ENCODE measurements at regions not wholly inside any gene's neighbourhood (a gene's known extent, or its start where the extent isn't known, plus 50 kb on each side); places are given as distances from the start of the nearest gene placed in this dataset.
"Not testable (repeated sequence)": the region's sequence is repeated elsewhere in the genome, so short reads cannot be mapped to it uniquely, and the experiment has no call there.

- H3K27me3 ChIP-seq = no peaks in the 10 kb centered on the region
These were observed 234.8 kb downstream of the ALG10 start for GRCh38 chr12:34257093-34257492.

GRCh38 chr12:34262140-34262539 lies 239.8 kb downstream of the ALG10 start:
- not testable (repeated sequence) for H3K27ac ChIP-seq; H3K36me3 ChIP-seq; H3K9me3 ChIP-seq; H3K27me3 ChIP-seq; H3K4me3 ChIP-seq; H3K4me1 ChIP-seq; DNase-seq (ENCODE audit: low spot score)

More at GRCh38 chr12:34257093-34257492, 234.8 kb downstream of the ALG10 start:
- H3K9me3 ChIP-seq = no peaks in the 10 kb centered on the region
- H3K4me3 ChIP-seq = no peak overlapping the region
- no peak overlapping the region for H3K27ac ChIP-seq
- DNase-seq (ENCODE audit: low spot score) = no peak
- H3K4me1 ChIP-seq = no peaks in the 10 kb centered on the region
- no peak for TF ChIP-seq CTCF (IDR thresholded peaks at IDR 0.05)
- H3K36me3 ChIP-seq = no peaks in the 10 kb centered on the region

GRCh38 chr12:34264110-34264509 lies 241.8 kb downstream of the ALG10 start:
- no peaks in the 10 kb centered on the region for H3K27me3 ChIP-seq
- TF ChIP-seq CTCF (IDR thresholded peaks at IDR 0.05) = no peak
- H3K4me3 ChIP-seq = no peak overlapping the region
- DNase-seq (ENCODE audit: low spot score) = no peak
- no peaks in the 10 kb centered on the region for H3K9me3 ChIP-seq
- H3K27ac ChIP-seq = no peak overlapping the region
- no peaks in the 10 kb centered on the region for H3K4me1 ChIP-seq
- no peaks in the 10 kb centered on the region for H3K36me3 ChIP-seq

DNA sequence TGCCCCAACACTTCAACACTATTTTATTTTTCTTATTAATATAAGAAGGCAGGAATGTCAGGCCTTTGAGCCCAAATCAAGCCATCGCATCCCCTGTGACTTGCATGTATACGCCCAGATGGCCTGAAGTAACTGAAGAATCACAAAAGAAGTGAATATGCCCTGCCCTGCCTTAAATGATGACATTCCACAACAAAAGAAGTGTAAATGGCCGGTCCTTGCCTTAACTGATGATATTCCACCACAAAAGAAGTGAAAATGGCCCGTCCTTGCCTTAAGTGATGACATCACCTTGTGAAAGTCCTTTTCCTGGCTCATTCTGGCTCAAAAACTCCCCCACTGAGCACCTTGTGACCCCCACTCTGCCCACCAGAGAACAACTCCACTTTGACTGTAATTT lies 251.4 kb downstream of the ALG10 start:
- H3K4me1 ChIP-seq; H3K36me3 ChIP-seq; DNase-seq (ENCODE audit: low spot score); H3K27me3 ChIP-seq; H3K27ac ChIP-seq; H3K4me3 ChIP-seq; H3K9me3 ChIP-seq: not testable (repeated sequence)

DNA sequence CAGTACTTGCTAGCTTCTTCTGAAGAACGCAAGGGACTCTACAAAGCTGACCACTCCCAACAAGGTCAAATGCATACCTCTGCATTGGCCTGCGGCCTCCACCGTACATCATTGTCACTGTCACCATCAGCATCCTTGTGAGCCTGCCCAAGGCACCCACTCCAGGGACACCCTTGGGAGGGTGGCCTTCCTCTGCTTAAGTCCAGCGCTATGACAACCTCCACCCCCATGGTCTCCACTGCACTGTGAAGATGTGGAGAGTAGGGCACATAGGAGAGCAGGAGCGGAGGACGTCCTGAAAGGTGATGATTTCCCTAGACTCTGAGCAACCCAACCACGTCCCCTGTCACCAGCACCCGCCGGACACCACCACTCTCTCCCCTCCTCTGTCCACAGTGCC lies 252.8 kb downstream of the ALG10 start:
- no peak for TF ChIP-seq CTCF (IDR thresholded peaks at IDR 0.05)
- Histone ChIP-seq H3K27ac (no peak overlapping the region), H3K9me3 (no peaks in the 10 kb centered on the region), H3K4me3 (no peak overlapping the region), H3K36me3 (no peaks in the 10 kb centered on the region), H3K27me3 (no peaks in the 10 kb centered on the region), H3K4me1 (no peaks in the 10 kb centered on the region)
- peak; percentile 7 for DNase-seq (ENCODE audit: low spot score)

DNA sequence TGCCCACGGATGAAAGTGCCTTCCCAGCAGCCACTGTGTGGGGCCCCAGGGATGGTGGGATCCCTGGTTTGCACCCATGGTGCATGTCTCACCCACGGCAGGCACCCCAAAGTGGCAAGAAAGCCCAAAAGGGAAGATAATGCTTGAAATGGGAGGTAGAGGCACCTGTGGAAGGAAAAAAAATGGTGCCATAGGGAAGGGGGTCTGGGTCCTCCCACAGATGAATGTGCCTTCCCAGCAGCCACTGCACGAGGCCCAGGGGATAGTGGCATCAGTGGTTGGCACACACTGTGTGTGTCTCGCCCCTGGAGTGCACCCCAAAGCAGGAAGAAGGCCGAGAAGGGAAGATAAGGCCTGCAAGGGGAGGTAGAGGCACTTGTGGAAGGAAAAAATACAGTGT lies 264.2 kb downstream of the ALG10 start:
- no peak for TF ChIP-seq CTCF (IDR thresholded peaks at IDR 0.05)
- Histone ChIP-seq H3K9me3 (peaks cover 0 to 45% of the 10 kb centered on the region in 2 donors), H3K4me1 (no peaks in the 10 kb centered on the region), H3K36me3 (no peaks in the 10 kb centered on the region), H3K27ac (no peak overlapping the region), H3K27me3 (no peaks in the 10 kb centered on the region), H3K4me3 (no peak overlapping the region)
- DNase-seq (ENCODE audit: low spot score) = no peak

DNA sequence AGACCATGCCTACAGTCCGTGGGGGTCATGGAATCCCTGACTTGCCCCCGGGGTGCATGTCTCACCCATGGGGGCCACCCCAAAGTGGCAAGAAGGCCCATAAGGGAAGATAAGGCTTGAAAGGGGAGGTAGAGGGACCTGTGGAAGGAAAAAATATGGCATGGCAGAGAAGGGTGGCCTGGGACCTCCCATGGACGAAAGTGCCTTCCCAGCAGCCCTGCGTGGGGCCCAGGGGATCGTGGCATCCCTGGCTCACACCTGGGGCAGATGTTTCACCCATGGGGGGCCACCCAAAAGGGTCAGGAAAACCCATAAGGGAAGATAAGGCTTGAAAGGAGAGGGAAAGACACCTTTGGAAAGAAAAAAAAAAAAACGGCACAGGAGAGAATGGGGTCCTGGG lies 264.6 kb downstream of the ALG10 start:
- Histone ChIP-seq H3K4me3 (no peak overlapping the region), H3K27ac (no peak overlapping the region), H3K27me3 (no peaks in the 10 kb centered on the region), H3K9me3 (peaks cover 0 to 45% of the 10 kb centered on the region in 2 donors), H3K4me1 (no peaks in the 10 kb centered on the region), H3K36me3 (no peaks in the 10 kb centered on the region)
- no peak for TF ChIP-seq CTCF (IDR thresholded peaks at IDR 0.05)
- DNase-seq (ENCODE audit: low spot score) = no peak

All from right atrium auricular region (tissue), 2 donors.